NK-92 treated with Interleukin-12 subunit alpha and Interleukin-12 subunit beta, amount 100 ng/mL, for 24 hours (cell line): ENCODE measurements at regions not wholly inside any gene's neighbourhood (a gene's known extent, or its start where the extent isn't known, plus 50 kb on each side); places are given as distances from the start of the nearest gene placed in this dataset.
"Not testable (repeated sequence)": the region's sequence is repeated elsewhere in the genome, so short reads cannot be mapped to it uniquely, and the experiment has no call there.

Source experiments
- DNase-seq: peaks from one replicate; lab custom pipeline; 2025; lab: John Stamatoyannopoulos, UW

- no peak for DNase-seq
Measured at GRCh38 chr4:57412259-57413054, 302.3 kb upstream of the IGFBP7 start.

- no peak for DNase-seq
Measured at GRCh38 chr4:57410331-57411052, 300.3 kb upstream of the IGFBP7 start.

GRCh38 chr4:57405359-57405758, 295.2 kb upstream of the IGFBP7 start:
- DNase-seq, result no peak

- DNase-seq, result no peak
Measured at GRCh38 chr4:57404483-57404882, 294.3 kb upstream of the IGFBP7 start.

GRCh38 chr4:57403591-57403990, 293.4 kb upstream of the IGFBP7 start:
- DNase-seq, result no peak

GRCh38 chr4:57401586-57401985, 291.4 kb upstream of the IGFBP7 start:
- no peak for DNase-seq

GRCh38 chr4:57378766-57379165, 268.6 kb upstream of the IGFBP7 start:
- DNase-seq, result no peak

- DNase-seq, result no peak
Measured at GRCh38 chr4:57374866-57375595, 264.8 kb upstream of the IGFBP7 start.

GRCh38 chr4:57373991-57374390, 263.8 kb upstream of the IGFBP7 start:
- no peak for DNase-seq

GRCh38 chr4:57371671-57372070, 261.5 kb upstream of the IGFBP7 start:
- no peak for DNase-seq

- no peak for DNase-seq
Measured at GRCh38 chr4:57370691-57371090, 260.5 kb upstream of the IGFBP7 start.

GRCh38 chr4:57369446-57369845, 259.3 kb upstream of the IGFBP7 start:
- DNase-seq, result no peak

- no peak for DNase-seq
Measured at GRCh38 chr4:57364255-57364654, 254.1 kb upstream of the IGFBP7 start.

GRCh38 chr4:57363346-57363745, 253.2 kb upstream of the IGFBP7 start:
- no peak for DNase-seq

- no peak for DNase-seq
Measured at GRCh38 chr4:57360681-57361080, 250.5 kb upstream of the IGFBP7 start.

- no peak for DNase-seq
Measured at GRCh38 chr4:57355101-57355665, 245.0 kb upstream of the IGFBP7 start.

- no peak for DNase-seq
Measured at GRCh38 chr4:57351731-57352130, 241.5 kb upstream of the IGFBP7 start.

- DNase-seq, result no peak
Measured at GRCh38 chr4:57344296-57344695, 234.1 kb upstream of the IGFBP7 start.

- no peak for DNase-seq
Measured at GRCh38 chr4:57342411-57342810, 232.2 kb upstream of the IGFBP7 start.

GRCh38 chr4:57338861-57339260, 228.7 kb upstream of the IGFBP7 start:
- not testable (repeated sequence) for DNase-seq

GRCh38 chr4:57333684-57334083, 223.5 kb upstream of the IGFBP7 start:
- DNase-seq, result no peak

GRCh38 chr4:57331959-57332358, 221.8 kb upstream of the IGFBP7 start:
- no peak for DNase-seq
